ENCODE measurements at regions not wholly inside any gene's neighbourhood (a gene's known extent, or its start where the extent isn't known, plus 50 kb on each side); places are given as distances from the start of the nearest gene placed in this dataset.

- no peak overlapping the region for H3K27ac Mint-ChIP-seq
- no peak for DNase-seq (ENCODE audit: low spot score)
- no peaks in the 10 kb centered on the region for H3K9me3 Mint-ChIP-seq
- no peak overlapping the region for H3K4me3 Mint-ChIP-seq
- intact Hi-C loops (cut with micrococcal nuclease), result no loop called here
- H3K4me1 Mint-ChIP-seq (ENCODE audit: low read depth), result no peaks in the 10 kb centered on the region
- no peaks in the 10 kb centered on the region for H3K27me3 Mint-ChIP-seq (ENCODE audit: insufficient read depth)
- no peaks in the 10 kb centered on the region for H3K36me3 Mint-ChIP-seq (ENCODE audit: low read depth)
Measured at GRCh38 chr9:26754509-26755164, 138.0 kb downstream of the CAAP1 start.

GRCh38 chr9:26753971-26754370 lies 138.6 kb downstream of the CAAP1 start:
- Mint-ChIP-seq H3K4me1 (ENCODE audit: low read depth) (no peaks in the 10 kb centered on the region), H3K27ac (no peak overlapping the region), H3K9me3 (no peaks in the 10 kb centered on the region), H3K27me3 (ENCODE audit: insufficient read depth) (no peaks in the 10 kb centered on the region), H3K36me3 (ENCODE audit: low read depth) (no peaks in the 10 kb centered on the region), H3K4me3 (no peak overlapping the region)
- no peak for DNase-seq (ENCODE audit: low spot score)
- intact Hi-C loops (cut with micrococcal nuclease), result no loop called here

GRCh38 chr9:26750162-26750561 lies 142.4 kb downstream of the CAAP1 start:
- no peaks in the 10 kb centered on the region for H3K36me3 Mint-ChIP-seq (ENCODE audit: low read depth)
- no peaks in the 10 kb centered on the region for H3K27me3 Mint-ChIP-seq (ENCODE audit: insufficient read depth)
- no peak overlapping the region for H3K4me3 Mint-ChIP-seq
- DNase-seq (ENCODE audit: low spot score), result no peak
- no peaks in the 10 kb centered on the region for H3K9me3 Mint-ChIP-seq
- no peaks in the 10 kb centered on the region for H3K4me1 Mint-ChIP-seq (ENCODE audit: low read depth)
- intact Hi-C loops (cut with micrococcal nuclease), result no loop called here
- H3K27ac Mint-ChIP-seq, result no peak overlapping the region

- Mint-ChIP-seq H3K9me3 (no peaks in the 10 kb centered on the region), H3K27me3 (ENCODE audit: insufficient read depth) (no peaks in the 10 kb centered on the region), H3K27ac (no peak overlapping the region), H3K4me3 (no peak overlapping the region), H3K36me3 (ENCODE audit: low read depth) (no peaks in the 10 kb centered on the region), H3K4me1 (ENCODE audit: low read depth) (no peaks in the 10 kb centered on the region)
- no peak for DNase-seq (ENCODE audit: low spot score)
- intact Hi-C loops (cut with micrococcal nuclease), result no loop called here
Measured at GRCh38 chr9:26748449-26749058, 144.0 kb downstream of the CAAP1 start.

GRCh38 chr9:26747611-26748010 lies 145.0 kb downstream of the CAAP1 start:
- intact Hi-C loops (cut with micrococcal nuclease), result no loop called here
- DNase-seq (ENCODE audit: low spot score), result no peak
- H3K9me3 Mint-ChIP-seq, result no peaks in the 10 kb centered on the region

GRCh38 chr9:26746357-26747072 lies 146.1 kb downstream of the CAAP1 start:
- H3K4me3 Mint-ChIP-seq, result no peak overlapping the region
- no peak for DNase-seq (ENCODE audit: low spot score)
- H3K4me1 Mint-ChIP-seq (ENCODE audit: low read depth), result no peaks in the 10 kb centered on the region
- H3K27ac Mint-ChIP-seq, result no peak overlapping the region
- no peaks in the 10 kb centered on the region for H3K9me3 Mint-ChIP-seq
- H3K27me3 Mint-ChIP-seq (ENCODE audit: insufficient read depth), result no peaks in the 10 kb centered on the region
- H3K36me3 Mint-ChIP-seq (ENCODE audit: low read depth), result no peaks in the 10 kb centered on the region
- intact Hi-C loops (cut with micrococcal nuclease), result no loop called here

More at GRCh38 chr9:26747611-26748010, 145.0 kb downstream of the CAAP1 start:
- Mint-ChIP-seq H3K4me1 (ENCODE audit: low read depth) (no peaks in the 10 kb centered on the region), H3K27ac (no peak overlapping the region), H3K36me3 (ENCODE audit: low read depth) (no peaks in the 10 kb centered on the region), H3K4me3 (no peak overlapping the region), H3K27me3 (ENCODE audit: insufficient read depth) (no peaks in the 10 kb centered on the region)

- no peaks in the 10 kb centered on the region for H3K4me1 Mint-ChIP-seq (ENCODE audit: low read depth)
- H3K9me3 Mint-ChIP-seq, result no peaks in the 10 kb centered on the region
- H3K36me3 Mint-ChIP-seq (ENCODE audit: low read depth), result no peaks in the 10 kb centered on the region
- DNase-seq (ENCODE audit: low spot score), result no peak
- no peaks in the 10 kb centered on the region for H3K27me3 Mint-ChIP-seq (ENCODE audit: insufficient read depth)
- H3K4me3 Mint-ChIP-seq, result no peak overlapping the region
- intact Hi-C loops (cut with micrococcal nuclease), result no loop called here
- H3K27ac Mint-ChIP-seq, result no peak overlapping the region
Measured at GRCh38 chr9:26745111-26745510, 147.5 kb downstream of the CAAP1 start.

GRCh38 chr9:26744191-26744965 lies 148.2 kb downstream of the CAAP1 start:
- H3K27ac Mint-ChIP-seq, result no peak overlapping the region
- H3K4me1 Mint-ChIP-seq (ENCODE audit: low read depth), result no peaks in the 10 kb centered on the region
- no peaks in the 10 kb centered on the region for H3K9me3 Mint-ChIP-seq
- intact Hi-C loops (cut with micrococcal nuclease), result loop anchor here (1.0 kb wide), 1 partner anchor 112 kb away; no protein-coding TSS in a partner anchor
- no peak for DNase-seq (ENCODE audit: low spot score)
- H3K36me3 Mint-ChIP-seq (ENCODE audit: low read depth), result no peaks in the 10 kb centered on the region
- H3K27me3 Mint-ChIP-seq (ENCODE audit: insufficient read depth), result no peaks in the 10 kb centered on the region
- no peak overlapping the region for H3K4me3 Mint-ChIP-seq

- H3K4me1 Mint-ChIP-seq (ENCODE audit: low read depth), result no peaks in the 10 kb centered on the region
- H3K27me3 Mint-ChIP-seq (ENCODE audit: insufficient read depth), result no peaks in the 10 kb centered on the region
- H3K36me3 Mint-ChIP-seq (ENCODE audit: low read depth), result no peaks in the 10 kb centered on the region
- H3K4me3 Mint-ChIP-seq, result no peak overlapping the region
- H3K27ac Mint-ChIP-seq, result no peak overlapping the region
- intact Hi-C loops (cut with micrococcal nuclease), result no loop called here
- DNase-seq (ENCODE audit: low spot score), result no peak
- H3K9me3 Mint-ChIP-seq, result no peaks in the 10 kb centered on the region
Measured at GRCh38 chr9:26742828-26743476, 149.7 kb downstream of the CAAP1 start.

- no peaks in the 10 kb centered on the region for H3K36me3 Mint-ChIP-seq (ENCODE audit: low read depth)
Measured at GRCh38 chr9:26735160-26735559, 157.4 kb downstream of the CAAP1 start.

GRCh38 chr9:26729187-26729586 lies 163.4 kb downstream of the CAAP1 start:
- Mint-ChIP-seq H3K36me3 (ENCODE audit: low read depth) (no peaks in the 10 kb centered on the region), H3K4me3 (no peak overlapping the region), H3K4me1 (ENCODE audit: low read depth) (no peaks in the 10 kb centered on the region), H3K27me3 (ENCODE audit: insufficient read depth) (no peaks in the 10 kb centered on the region), H3K9me3 (no peaks in the 10 kb centered on the region), H3K27ac (no peak overlapping the region)
- intact Hi-C loops (cut with micrococcal nuclease), result no loop called here
- no peak for DNase-seq (ENCODE audit: low spot score)

More at GRCh38 chr9:26735160-26735559, 157.4 kb downstream of the CAAP1 start:
- no peaks in the 10 kb centered on the region for H3K27me3 Mint-ChIP-seq (ENCODE audit: insufficient read depth)
- intact Hi-C loops (cut with micrococcal nuclease), result no loop called here
- H3K27ac Mint-ChIP-seq, result no peak overlapping the region
- no peaks in the 10 kb centered on the region for H3K4me1 Mint-ChIP-seq (ENCODE audit: low read depth)
- H3K4me3 Mint-ChIP-seq, result no peak overlapping the region
- no peak for DNase-seq (ENCODE audit: low spot score)
- no peaks in the 10 kb centered on the region for H3K9me3 Mint-ChIP-seq

- Mint-ChIP-seq H3K9me3 (no peaks in the 10 kb centered on the region), H3K36me3 (ENCODE audit: low read depth) (no peaks in the 10 kb centered on the region), H3K27ac (no peak overlapping the region), H3K4me1 (ENCODE audit: low read depth) (no peaks in the 10 kb centered on the region), H3K27me3 (ENCODE audit: insufficient read depth) (no peaks in the 10 kb centered on the region), H3K4me3 (no peak overlapping the region)
- intact Hi-C loops (cut with micrococcal nuclease), result no loop called here
- no peak for DNase-seq (ENCODE audit: low spot score)
Measured at GRCh38 chr9:26727471-26727870, 165.1 kb downstream of the CAAP1 start.

All from activated T-helper 1 cell treated with anti-CD3 and anti-CD28 coated beads, Interleukin-12 subunit alpha, Interleukin-12 subunit beta, Interleukin-2, Interleukin-4 antibody, amounts not matched to agents 30 ng/mL and 10 ng/mL and 1 ng/mL, durations not matched to agents 14 hours and 24 hours and 36 hours (primary cell).